ENCODE measurements at regions not wholly inside any gene's neighbourhood (a gene's known extent, or its start where the extent isn't known, plus 50 kb on each side); places are given as distances from the start of the nearest gene placed in this dataset.

DNA sequence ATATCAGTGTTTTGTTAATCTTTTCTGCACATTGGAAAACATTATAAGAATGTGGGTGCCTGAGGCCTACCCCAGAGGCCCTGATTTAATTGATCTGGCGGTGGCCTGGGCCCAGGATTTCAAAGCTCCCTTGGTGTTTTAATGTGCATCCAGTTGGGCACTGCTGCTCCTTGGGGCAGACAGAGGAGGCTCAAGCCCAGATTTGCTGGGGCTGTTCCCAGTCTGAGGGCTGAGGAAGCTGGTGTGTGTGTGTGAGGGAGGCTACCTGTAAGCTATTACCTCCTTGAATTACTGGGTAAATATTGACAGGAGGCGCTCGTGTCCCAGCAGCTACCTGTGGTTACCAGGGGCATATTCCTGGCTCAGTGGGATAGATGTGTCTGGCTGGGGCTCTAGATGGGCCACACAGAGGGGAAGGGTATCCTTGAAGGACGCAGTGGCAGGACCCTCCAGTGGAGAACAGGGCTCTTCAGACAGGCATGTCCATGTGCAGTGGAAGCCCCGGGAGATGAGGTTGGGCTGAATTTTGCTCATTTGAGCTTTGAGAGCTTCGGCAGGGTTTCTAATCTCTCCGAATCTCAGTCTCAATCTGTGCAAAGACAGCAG, 975.4 kb upstream of the ZNF722 start:
- no peaks in the 10 kb centered on the region for H3K27me3 ChIP-seq
- intact Hi-C loops (cut with DNase I) = no loop called here
- no peaks in the 10 kb centered on the region for H3K36me3 ChIP-seq
- H3K4me3 ChIP-seq = no peak overlapping the region
- DNase-seq (no peak), ATAC-seq (no peak)
- no peaks in the 10 kb centered on the region for H3K4me1 ChIP-seq
- no peaks in the 10 kb centered on the region for H3K9me3 ChIP-seq
- no peak overlapping the region for H3K27ac ChIP-seq
- no peak for TF ChIP-seq POLR2A (IDR thresholded peaks at IDR 0.05)
- TF ChIP-seq CTCF (IDR thresholded peaks at IDR 0.05) = no peak
- 67% methylated on average over 5 of the region's 7 CpGs for WGBS (ENCODE audit: insufficient coverage, low coverage, low lambda C conversion rate, missing lambda C conversion rate)

DNA sequence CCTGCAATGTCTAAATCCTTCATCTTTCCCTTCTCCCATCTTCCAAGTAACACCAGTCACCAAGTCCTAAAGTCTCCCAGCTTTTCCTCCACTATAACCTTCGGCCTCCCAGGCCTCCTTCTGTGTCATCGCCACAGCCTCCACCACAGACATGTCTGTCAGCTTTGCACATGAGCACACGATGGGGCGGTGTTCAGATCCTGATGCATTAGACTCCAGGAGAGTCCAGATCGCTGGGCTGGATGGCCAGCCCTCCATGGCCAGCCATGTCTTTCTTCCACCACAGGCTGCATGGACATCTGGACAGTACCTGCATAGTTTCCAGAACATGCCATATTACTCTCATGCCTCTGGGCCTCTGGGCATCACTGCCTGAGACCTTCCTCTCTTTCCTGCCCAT, 974.2 kb upstream of the ZNF722 start:
- ATAC-seq (no peak), DNase-seq (no peak)
- H3K4me1 ChIP-seq = no peaks in the 10 kb centered on the region
- H3K4me3 ChIP-seq = no peak overlapping the region
- WGBS (ENCODE audit: insufficient coverage, low coverage, low lambda C conversion rate, missing lambda C conversion rate) = 50% methylated on average over 5 of the region's 5 CpGs
- H3K9me3 ChIP-seq = no peaks in the 10 kb centered on the region
- no peaks in the 10 kb centered on the region for H3K27me3 ChIP-seq
- intact Hi-C loops (cut with DNase I) = no loop called here
- no peaks in the 10 kb centered on the region for H3K36me3 ChIP-seq
- H3K27ac ChIP-seq = no peak overlapping the region
- no peak for TF ChIP-seq POLR2A (IDR thresholded peaks at IDR 0.05)
- TF ChIP-seq CTCF (IDR thresholded peaks at IDR 0.05) = no peak

GRCh38 chr7:63025815-63026214, 972.8 kb upstream of the ZNF722 start:
- Histone ChIP-seq H3K27ac (no peak overlapping the region), H3K9me3 (no peaks in the 10 kb centered on the region), H3K36me3 (no peaks in the 10 kb centered on the region), H3K27me3 (no peaks in the 10 kb centered on the region), H3K4me3 (no peak overlapping the region), H3K4me1 (no peaks in the 10 kb centered on the region)
- TF ChIP-seq POLR2A (IDR thresholded peaks at IDR 0.05) (no peak), CTCF (IDR thresholded peaks at IDR 0.05) (no peak)
- ATAC-seq (no peak), DNase-seq (no peak)
- 27% methylated on average over 3 of the region's 5 CpGs for WGBS (ENCODE audit: insufficient coverage, low coverage, low lambda C conversion rate, missing lambda C conversion rate)
- intact Hi-C loops (cut with DNase I) = no loop called here

- ATAC-seq (no peak), DNase-seq (no peak)
- WGBS (ENCODE audit: insufficient coverage, low coverage, low lambda C conversion rate, missing lambda C conversion rate) = 37% methylated on average over 5 of the region's 5 CpGs
- Histone ChIP-seq H3K4me1 (no peaks in the 10 kb centered on the region), H3K4me3 (no peak overlapping the region), H3K9me3 (no peaks in the 10 kb centered on the region), H3K27ac (no peak overlapping the region), H3K27me3 (no peaks in the 10 kb centered on the region), H3K36me3 (no peaks in the 10 kb centered on the region)
- intact Hi-C loops (cut with DNase I) = no loop called here
- no peak for TF ChIP-seq CTCF (IDR thresholded peaks at IDR 0.05)
- no peak for TF ChIP-seq POLR2A (IDR thresholded peaks at IDR 0.05)
Observed at GRCh38 chr7:63027075-63027474, 971.6 kb upstream of the ZNF722 start.
